ENCODE measurements at regions not wholly inside any gene's neighbourhood (a gene's known extent, or its start where the extent isn't known, plus 50 kb on each side); places are given as distances from the start of the nearest gene placed in this dataset.

DNA sequence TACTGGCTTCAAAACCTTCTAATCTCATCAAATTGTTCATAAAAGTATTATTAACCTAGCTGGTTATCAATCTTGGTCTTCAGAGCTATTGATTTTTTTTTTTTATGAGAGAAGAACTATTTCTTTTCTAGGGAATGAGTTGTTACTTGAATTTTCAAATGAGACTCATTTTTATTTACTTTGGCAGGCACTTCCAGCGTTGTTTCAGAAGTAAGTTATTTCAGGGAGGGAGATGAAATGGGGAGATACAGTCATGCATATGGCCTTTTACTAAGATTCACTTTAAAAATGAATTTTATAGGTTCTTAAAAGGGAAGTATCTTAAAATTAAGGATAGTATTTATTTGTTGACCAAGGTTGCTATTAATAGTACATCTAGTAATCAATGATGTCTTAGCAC is 129.6 kb downstream of the IZUMO3 start:
- H2AFZ ChIP-seq = no peak overlapping the region
- no peaks in the 10 kb centered on the region for H3K79me2 ChIP-seq
- no peak overlapping the region for H3K4me3 ChIP-seq
- no peaks in the 10 kb centered on the region for H3K9me3 ChIP-seq (ENCODE audit: low read depth)
- no peak overlapping the region for H3K4me2 ChIP-seq
- DNase-seq (ENCODE audit: low spot score) = no peak
- no peaks in the 10 kb centered on the region for H3K27me3 ChIP-seq
- H3K9me2 ChIP-seq (replicated peaks; ENCODE audit: insufficient read depth) = no peaks in the 10 kb centered on the region
- no peaks in the 10 kb centered on the region for H3K36me3 ChIP-seq (replicated peaks; ENCODE audit: insufficient read depth, low read depth)
- no peak overlapping the region for H3K27ac ChIP-seq
- no peaks in the 10 kb centered on the region for H3K4me1 ChIP-seq (ENCODE audit: insufficient read depth)
- TF ChIP-seq, protein P1, sequence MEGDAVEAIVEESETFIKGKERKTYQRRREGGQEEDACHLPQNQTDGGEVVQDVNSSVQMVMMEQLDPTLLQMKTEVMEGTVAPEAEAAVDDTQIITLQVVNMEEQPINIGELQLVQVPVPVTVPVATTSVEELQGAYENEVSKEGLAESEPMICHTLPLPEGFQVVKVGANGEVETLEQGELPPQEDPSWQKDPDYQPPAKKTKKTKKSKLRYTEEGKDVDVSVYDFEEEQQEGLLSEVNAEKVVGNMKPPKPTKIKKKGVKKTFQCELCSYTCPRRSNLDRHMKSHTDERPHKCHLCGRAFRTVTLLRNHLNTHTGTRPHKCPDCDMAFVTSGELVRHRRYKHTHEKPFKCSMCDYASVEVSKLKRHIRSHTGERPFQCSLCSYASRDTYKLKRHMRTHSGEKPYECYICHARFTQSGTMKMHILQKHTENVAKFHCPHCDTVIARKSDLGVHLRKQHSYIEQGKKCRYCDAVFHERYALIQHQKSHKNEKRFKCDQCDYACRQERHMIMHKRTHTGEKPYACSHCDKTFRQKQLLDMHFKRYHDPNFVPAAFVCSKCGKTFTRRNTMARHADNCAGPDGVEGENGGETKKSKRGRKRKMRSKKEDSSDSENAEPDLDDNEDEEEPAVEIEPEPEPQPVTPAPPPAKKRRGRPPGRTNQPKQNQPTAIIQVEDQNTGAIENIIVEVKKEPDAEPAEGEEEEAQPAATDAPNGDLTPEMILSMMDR (IDR thresholded peaks at IDR 0.05; ENCODE audit: poor library complexity) = no peak
- TF ChIP-seq EZH2 (IDR thresholded peaks at IDR 0.05; ENCODE audit: borderline replicate concordance) (no peak), EZH2phosphoT487 (IDR thresholded peaks at IDR 0.05; ENCODE audit: low read depth, severe bottlenecking, unreplicated experiment) (no peak)
- no peaks in the 10 kb centered on the region for H4K20me1 ChIP-seq (ENCODE audit: insufficient read depth, poor library complexity, severe bottlenecking)
- WGBS (ENCODE audit: low lambda C conversion rate, missing lambda C conversion rate) = 68% methylated on average over 1 of the region's 1 CpG

DNA sequence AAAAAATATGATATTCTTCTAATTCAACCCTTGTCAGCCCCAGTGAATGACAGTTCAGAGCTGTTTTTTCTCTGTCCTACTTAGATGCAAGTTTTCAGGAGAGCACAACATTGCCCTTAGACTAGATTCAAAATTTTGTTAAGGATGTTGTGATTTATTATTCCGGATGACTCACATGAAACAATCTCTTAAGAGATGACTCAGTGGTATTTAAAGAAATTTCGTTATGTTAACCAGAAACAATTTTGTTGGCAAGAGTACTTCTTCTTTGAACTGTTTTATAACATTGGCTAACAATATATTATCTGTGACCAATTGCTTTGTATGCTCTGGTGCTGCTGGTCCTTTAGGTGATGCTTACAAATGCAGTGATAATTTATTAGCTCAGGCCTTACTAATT is 132.0 kb downstream of the IZUMO3 start:
- Histone ChIP-seq H3K4me1 (ENCODE audit: insufficient read depth) (no peaks in the 10 kb centered on the region), H3K4me3 (no peak overlapping the region), H2AFZ (no peak overlapping the region), H3K9me2 (replicated peaks; ENCODE audit: insufficient read depth) (no peaks in the 10 kb centered on the region), H3K27me3 (no peaks in the 10 kb centered on the region), H3K4me2 (no peak overlapping the region), H3K36me3 (replicated peaks; ENCODE audit: insufficient read depth, low read depth) (no peaks in the 10 kb centered on the region), H4K20me1 (ENCODE audit: insufficient read depth, poor library complexity, severe bottlenecking) (no peaks in the 10 kb centered on the region), H3K79me2 (no peaks in the 10 kb centered on the region), H3K9me3 (ENCODE audit: low read depth) (no peaks in the 10 kb centered on the region), H3K27ac (no peak overlapping the region)
- WGBS (ENCODE audit: low lambda C conversion rate, missing lambda C conversion rate) = 69% methylated on average over 2 of the region's 2 CpGs
- no peak for DNase-seq (ENCODE audit: low spot score)
- TF ChIP-seq, protein P1 (IDR thresholded peaks at IDR 0.05; ENCODE audit: poor library complexity) = no peak
- TF ChIP-seq EZH2 (IDR thresholded peaks at IDR 0.05; ENCODE audit: borderline replicate concordance) (no peak), EZH2phosphoT487 (IDR thresholded peaks at IDR 0.05; ENCODE audit: low read depth, severe bottlenecking, unreplicated experiment) (no peak)

DNA sequence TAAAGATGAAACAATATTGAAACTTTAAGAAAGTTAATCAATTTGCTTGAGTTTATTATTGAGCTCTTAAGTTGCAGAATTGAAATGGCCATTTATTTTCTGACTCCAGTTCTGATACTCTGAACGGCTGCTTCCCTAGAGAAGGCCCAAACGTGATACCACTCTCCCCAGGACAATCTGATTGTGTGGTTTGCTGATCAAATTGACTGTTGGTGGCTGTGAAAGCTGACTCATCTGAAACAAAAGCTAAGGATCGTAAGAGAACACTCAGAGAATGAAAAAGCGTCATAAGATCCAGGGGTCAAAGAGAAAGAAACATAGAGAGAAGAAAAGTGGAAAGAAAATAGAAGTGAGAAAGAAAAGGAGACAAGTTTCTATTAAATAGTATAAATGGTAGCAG is 147.2 kb downstream of the IZUMO3 start:
- whole genome bisulfite sequencing (ENCODE audit: low lambda C conversion rate, missing lambda C conversion rate) = 40% methylated on average over 4 of the region's 4 CpGs
- H3K36me3 ChIP-seq (replicated peaks; ENCODE audit: insufficient read depth, low read depth) = no peaks in the 10 kb centered on the region
- H3K4me1 ChIP-seq (ENCODE audit: insufficient read depth) = no peaks in the 10 kb centered on the region
- no peak overlapping the region for H2AFZ ChIP-seq
- H4K20me1 ChIP-seq (ENCODE audit: insufficient read depth, poor library complexity, severe bottlenecking) = no peaks in the 10 kb centered on the region
- no peaks in the 10 kb centered on the region for H3K27me3 ChIP-seq
- TF ChIP-seq, protein P1 (IDR thresholded peaks at IDR 0.05; ENCODE audit: poor library complexity) = no peak
- no peak for TF ChIP-seq EZH2phosphoT487 (IDR thresholded peaks at IDR 0.05; ENCODE audit: low read depth, severe bottlenecking, unreplicated experiment)
- H3K9me3 ChIP-seq (ENCODE audit: low read depth) = no peaks in the 10 kb centered on the region
- no peak overlapping the region for H3K27ac ChIP-seq
- no peak overlapping the region for H3K4me3 ChIP-seq
- H3K79me2 ChIP-seq = no peaks in the 10 kb centered on the region
- DNase-seq (ENCODE audit: low spot score) = no peak
- H3K4me2 ChIP-seq = no peak overlapping the region
- H3K9me2 ChIP-seq (replicated peaks; ENCODE audit: insufficient read depth) = no peaks in the 10 kb centered on the region

DNA sequence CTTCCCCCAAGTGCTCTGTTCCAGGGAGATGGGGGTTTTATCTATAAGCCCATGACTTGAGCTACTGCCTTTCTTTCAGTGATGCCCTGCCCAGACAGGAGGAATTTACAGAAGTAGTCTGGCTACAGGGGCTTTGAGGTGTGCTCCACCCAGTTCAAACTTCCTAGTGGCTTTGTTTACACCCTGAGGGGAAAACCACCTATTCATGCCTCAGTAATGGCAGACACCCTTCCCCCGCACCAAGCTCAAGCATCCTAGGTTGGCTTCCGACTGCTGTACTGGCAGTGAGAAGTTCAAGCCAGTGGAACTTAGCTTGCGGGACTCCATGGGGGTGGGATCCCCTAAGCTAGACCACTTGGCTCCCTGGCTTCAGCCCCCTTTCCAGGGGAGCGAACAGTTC is 154.6 kb downstream of the IZUMO3 start:
- Histone ChIP-seq H3K36me3 (replicated peaks; ENCODE audit: insufficient read depth, low read depth) (no peaks in the 10 kb centered on the region), H3K4me2 (no peak overlapping the region), H3K4me3 (no peak overlapping the region), H3K27ac (no peak overlapping the region), H4K20me1 (ENCODE audit: insufficient read depth, poor library complexity, severe bottlenecking) (no peaks in the 10 kb centered on the region), H3K9me3 (ENCODE audit: low read depth) (no peaks in the 10 kb centered on the region), H3K9me2 (replicated peaks; ENCODE audit: insufficient read depth) (no peaks in the 10 kb centered on the region), H3K79me2 (no peaks in the 10 kb centered on the region), H3K27me3 (no peaks in the 10 kb centered on the region), H3K4me1 (ENCODE audit: insufficient read depth) (no peaks in the 10 kb centered on the region), H2AFZ (no peak overlapping the region)
- WGBS (ENCODE audit: low lambda C conversion rate, missing lambda C conversion rate) = 89% methylated on average over 4 of the region's 4 CpGs
- TF ChIP-seq EZH2 (IDR thresholded peaks at IDR 0.05; ENCODE audit: borderline replicate concordance) = no peak
- TF ChIP-seq EZH2phosphoT487 (IDR thresholded peaks at IDR 0.05; ENCODE audit: low read depth, severe bottlenecking, unreplicated experiment) = no peak
- TF ChIP-seq, protein P1 (IDR thresholded peaks at IDR 0.05; ENCODE audit: poor library complexity) = no peak
- no peak for DNase-seq (ENCODE audit: low spot score)
